HepG2 (cell line): ENCODE measurements at regions not wholly inside any gene's neighbourhood (a gene's known extent, or its start where the extent isn't known, plus 50 kb on each side); places are given as distances from the start of the nearest gene placed in this dataset.

Experiments
- CEBPG ChIP-seq: IDR thresholded peaks from 2 replicates; pipeline ENCODE4 v1.6.1; 2016
- FOSL2 ChIP-seq: sonication (generic); formaldehyde crosslinking; IDR thresholded peaks from 2 replicates; pipeline ENCODE4 v1.4.0; 2020; ENCODE audit warnings: missing genetic modification reagents
- FOXO1 ChIP-seq: sonication (generic); formaldehyde crosslinking; IDR thresholded peaks from 2 replicates; pipeline ENCODE4 v1.4.0; 2020; ENCODE audit warnings: missing genetic modification reagents
- FOXP1 ChIP-seq, 2 experiments: fragments of 450-650 bp in 1 of 2; IDR thresholded peaks; 2 replicates each; pipeline ENCODE4 v1.6.1; 2017 to 2018; ENCODE audit warnings: antibody characterized with exemption in 1 of 2
- HCFC1 ChIP-seq: fragments of 150-350 bp; IDR thresholded peaks from 2 replicates; pipeline ENCODE4 v1.6.1; 2014; ENCODE audit warnings: low read depth, low read length
- ISL2 ChIP-seq: sonication (generic); formaldehyde crosslinking; IDR thresholded peaks from 2 replicates; pipeline ENCODE4 v1.5.0; 2020; ENCODE audit warnings: missing genetic modification reagents
- MIXL1 ChIP-seq: IDR thresholded peaks from 2 replicates; pipeline ENCODE4 v1.6.1; 2016
- SP2 ChIP-seq: sonication (generic); formaldehyde crosslinking; IDR thresholded peaks from 2 replicates; pipeline ENCODE4 v1.5.1; 2020; ENCODE audit warnings: mild to moderate bottlenecking, missing genetic modification reagents
- YEATS4 ChIP-seq: sonication (generic); formaldehyde crosslinking; IDR thresholded peaks from 2 replicates; pipeline ENCODE4 v1.4.0; 2020; ENCODE audit warnings: missing genetic modification reagents, borderline replicate concordance
- ZNF263 ChIP-seq: sonication (generic); formaldehyde crosslinking; IDR thresholded peaks from 2 replicates; pipeline ENCODE4 v1.4.0; 2020; ENCODE audit warnings: missing genetic modification reagents
- ZNF782 ChIP-seq: sonication (generic); formaldehyde crosslinking; IDR thresholded peaks from 2 replicates; pipeline ENCODE4 v1.4.0; 2020; ENCODE audit warnings: missing genetic modification reagents, mild to moderate bottlenecking, borderline replicate concordance
- TF ChIP-seq, protein P1 (sequence below): sonication (generic); formaldehyde crosslinking; IDR thresholded peaks from 2 replicates; pipeline ENCODE4 v1.8.1; 2023; ENCODE audit warnings: mild to moderate bottlenecking, missing genetic modification reagents
- TF ChIP-seq, protein P2 (sequence below): IDR thresholded peaks from 2 replicates; pipeline ENCODE4 v1.6.1; 2016; ENCODE audit warnings: mild to moderate bottlenecking
- TF ChIP-seq, protein P3 (sequence below): sonication (generic); formaldehyde crosslinking; IDR thresholded peaks from 2 replicates; pipeline ENCODE4 v1.5.0; 2020; ENCODE audit warnings: mild to moderate bottlenecking, missing genetic modification reagents, borderline replicate concordance
- TF ChIP-seq, protein P4 (sequence below): sonication (generic); formaldehyde crosslinking; IDR thresholded peaks from 2 replicates; pipeline ENCODE4 v1.9.0; 2021; ENCODE audit warnings: missing genetic modification reagents, mild to moderate bottlenecking, borderline replicate concordance
- TF ChIP-seq, protein P5 (sequence below): sonication (generic); formaldehyde crosslinking; IDR thresholded peaks from 2 replicates; pipeline ENCODE4 v1.8.0; 2022; ENCODE audit warnings: mild to moderate bottlenecking, missing genetic modification reagents, borderline replicate concordance
- TF ChIP-seq, protein P6 (sequence below): sonication (generic); formaldehyde crosslinking; IDR thresholded peaks from 2 replicates; pipeline ENCODE4 v1.4.0; 2020; ENCODE audit warnings: missing genetic modification reagents
- TF ChIP-seq, protein P7 (sequence below): sonication (generic); formaldehyde crosslinking; IDR thresholded peaks from 2 replicates; pipeline ENCODE4 v1.5.1; 2020; ENCODE audit warnings: mild to moderate bottlenecking, missing genetic modification reagents, moderate library complexity
- TF ChIP-seq, protein P8 (sequence below): IDR thresholded peaks from 2 replicates; pipeline ENCODE4 v1.6.1; 2018; ENCODE audit warnings: missing genetic modification reagents

DNA sequence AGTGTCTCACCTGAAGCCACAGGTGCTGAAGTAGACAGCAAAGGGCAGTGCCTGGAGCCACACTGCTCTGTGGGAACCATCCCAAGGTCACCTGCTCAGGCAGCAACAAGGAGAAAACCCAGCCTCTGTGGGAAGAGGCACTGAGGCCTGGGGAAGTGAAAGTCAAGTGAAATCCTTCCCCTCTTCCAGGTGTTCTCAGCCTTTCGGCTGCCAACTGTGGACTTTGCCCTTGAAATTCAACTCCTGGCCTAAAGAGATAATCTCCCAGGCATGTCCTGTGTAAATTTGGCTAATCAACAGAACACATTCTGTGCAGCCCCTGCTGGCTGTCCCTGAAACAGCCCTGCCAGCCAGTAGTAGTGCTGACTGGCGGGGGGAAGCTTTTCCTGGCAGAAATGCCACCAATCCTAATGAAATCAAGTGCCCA lies 112.1 kb downstream of the RPL27A start (continued):
- peak; percentile 26; the same call in 1 of the 2 replicates for TF ChIP-seq CEBPG
- TF ChIP-seq, protein P1, sequence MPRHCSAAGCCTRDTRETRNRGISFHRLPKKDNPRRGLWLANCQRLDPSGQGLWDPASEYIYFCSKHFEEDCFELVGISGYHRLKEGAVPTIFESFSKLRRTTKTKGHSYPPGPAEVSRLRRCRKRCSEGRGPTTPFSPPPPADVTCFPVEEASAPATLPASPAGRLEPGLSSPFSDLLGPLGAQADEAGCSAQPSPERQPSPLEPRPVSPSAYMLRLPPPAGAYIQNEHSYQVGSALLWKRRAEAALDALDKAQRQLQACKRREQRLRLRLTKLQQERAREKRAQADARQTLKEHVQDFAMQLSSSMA, result 0 out of 2 replicates have a peak, but pooled peaks have one; percentile 25
- TF ChIP-seq, protein P2, sequence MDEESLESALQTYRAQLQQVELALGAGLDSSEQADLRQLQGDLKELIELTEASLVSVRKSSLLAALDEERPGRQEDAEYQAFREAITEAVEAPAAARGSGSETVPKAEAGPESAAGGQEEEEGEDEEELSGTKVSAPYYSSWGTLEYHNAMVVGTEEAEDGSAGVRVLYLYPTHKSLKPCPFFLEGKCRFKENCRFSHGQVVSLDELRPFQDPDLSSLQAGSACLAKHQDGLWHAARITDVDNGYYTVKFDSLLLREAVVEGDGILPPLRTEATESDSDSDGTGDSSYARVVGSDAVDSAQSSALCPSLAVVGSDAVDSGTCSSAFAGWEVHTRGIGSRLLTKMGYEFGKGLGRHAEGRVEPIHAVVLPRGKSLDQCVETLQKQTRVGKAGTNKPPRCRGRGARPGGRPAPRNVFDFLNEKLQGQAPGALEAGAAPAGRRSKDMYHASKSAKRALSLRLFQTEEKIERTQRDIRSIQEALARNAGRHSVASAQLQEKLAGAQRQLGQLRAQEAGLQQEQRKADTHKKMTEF, result peak; percentile 70
- no peak for TF ChIP-seq ZNF782 (CRISPR knock-in tag)
- peak; percentile 58; the same call in 1 of the 2 replicates for TF ChIP-seq ISL2 (CRISPR knock-in tag)
- no peak for TF ChIP-seq YEATS4 (CRISPR knock-in tag)
- TF ChIP-seq, protein P3, sequence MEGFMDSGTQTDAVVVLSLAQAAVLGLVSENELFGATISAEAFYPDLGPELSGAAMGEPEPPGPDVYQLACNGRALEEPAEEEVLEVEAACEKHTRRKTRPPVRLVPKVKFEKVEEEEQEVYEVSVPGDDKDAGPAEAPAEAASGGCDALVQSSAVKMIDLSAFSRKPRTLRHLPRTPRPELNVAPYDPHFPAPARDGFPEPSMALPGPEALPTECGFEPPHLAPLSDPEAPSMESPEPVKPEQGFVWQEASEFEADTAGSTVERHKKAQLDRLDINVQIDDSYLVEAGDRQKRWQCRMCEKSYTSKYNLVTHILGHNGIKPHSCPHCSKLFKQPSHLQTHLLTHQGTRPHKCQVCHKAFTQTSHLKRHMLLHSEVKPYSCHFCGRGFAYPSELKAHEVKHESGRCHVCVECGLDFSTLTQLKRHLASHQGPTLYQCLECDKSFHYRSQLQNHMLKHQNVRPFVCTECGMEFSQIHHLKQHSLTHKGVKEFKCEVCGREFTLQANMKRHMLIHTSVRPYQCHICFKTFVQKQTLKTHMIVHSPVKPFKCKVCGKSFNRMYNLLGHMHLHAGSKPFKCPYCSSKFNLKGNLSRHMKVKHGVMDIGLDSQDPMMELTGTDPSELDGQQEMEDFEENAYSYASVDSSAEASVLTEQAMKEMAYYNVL, result peak; percentile 35; the same call in 1 of the 2 replicates
- TF ChIP-seq MIXL1 (CRISPR knock-in tag), result peak; percentile 96
- no peak for TF ChIP-seq HCFC1
- TF ChIP-seq, protein P4, sequence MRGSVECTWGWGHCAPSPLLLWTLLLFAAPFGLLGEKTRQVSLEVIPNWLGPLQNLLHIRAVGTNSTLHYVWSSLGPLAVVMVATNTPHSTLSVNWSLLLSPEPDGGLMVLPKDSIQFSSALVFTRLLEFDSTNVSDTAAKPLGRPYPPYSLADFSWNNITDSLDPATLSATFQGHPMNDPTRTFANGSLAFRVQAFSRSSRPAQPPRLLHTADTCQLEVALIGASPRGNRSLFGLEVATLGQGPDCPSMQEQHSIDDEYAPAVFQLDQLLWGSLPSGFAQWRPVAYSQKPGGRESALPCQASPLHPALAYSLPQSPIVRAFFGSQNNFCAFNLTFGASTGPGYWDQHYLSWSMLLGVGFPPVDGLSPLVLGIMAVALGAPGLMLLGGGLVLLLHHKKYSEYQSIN (CRISPR knock-in tag), result no peak
- peak; percentile 73 for TF ChIP-seq FOXO1
- TF ChIP-seq, protein P5, sequence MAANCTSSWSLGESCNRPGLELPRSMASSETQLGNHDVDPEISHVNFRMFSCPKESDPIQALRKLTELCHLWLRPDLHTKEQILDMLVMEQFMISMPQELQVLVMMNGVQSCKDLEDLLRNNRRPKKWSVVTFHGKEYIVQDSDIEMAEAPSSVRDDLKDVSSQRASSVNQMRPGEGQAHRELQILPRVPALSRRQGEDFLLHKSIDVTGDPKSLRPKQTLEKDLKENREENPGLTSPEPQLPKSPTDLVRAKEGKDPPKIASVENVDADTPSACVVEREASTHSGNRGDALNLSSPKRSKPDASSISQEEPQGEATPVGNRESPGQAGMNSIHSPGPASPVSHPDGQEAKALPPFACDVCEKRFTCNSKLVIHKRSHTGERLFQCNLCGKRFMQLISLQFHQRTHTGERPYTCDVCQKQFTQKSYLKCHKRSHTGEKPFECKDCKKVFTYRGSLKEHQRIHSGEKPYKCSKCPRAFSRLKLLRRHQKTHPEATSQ (CRISPR knock-in tag), result peak; percentile 49; the same call in 1 of the 2 replicates
- no peak for TF ChIP-seq SP2
- TF ChIP-seq ZNF263 (CRISPR knock-in tag), result 0 out of 2 replicates have a peak, but pooled peaks have one; percentile 24
- TF ChIP-seq FOXP1 (IDR thresholded peaks at IDR 0.05), result no peak
- TF ChIP-seq FOXP1 (CRISPR knock-in tag; IDR thresholded peaks at IDR 0.05), result peak; percentile 44; the same call in 1 of the 2 replicates
- TF ChIP-seq, protein P6, sequence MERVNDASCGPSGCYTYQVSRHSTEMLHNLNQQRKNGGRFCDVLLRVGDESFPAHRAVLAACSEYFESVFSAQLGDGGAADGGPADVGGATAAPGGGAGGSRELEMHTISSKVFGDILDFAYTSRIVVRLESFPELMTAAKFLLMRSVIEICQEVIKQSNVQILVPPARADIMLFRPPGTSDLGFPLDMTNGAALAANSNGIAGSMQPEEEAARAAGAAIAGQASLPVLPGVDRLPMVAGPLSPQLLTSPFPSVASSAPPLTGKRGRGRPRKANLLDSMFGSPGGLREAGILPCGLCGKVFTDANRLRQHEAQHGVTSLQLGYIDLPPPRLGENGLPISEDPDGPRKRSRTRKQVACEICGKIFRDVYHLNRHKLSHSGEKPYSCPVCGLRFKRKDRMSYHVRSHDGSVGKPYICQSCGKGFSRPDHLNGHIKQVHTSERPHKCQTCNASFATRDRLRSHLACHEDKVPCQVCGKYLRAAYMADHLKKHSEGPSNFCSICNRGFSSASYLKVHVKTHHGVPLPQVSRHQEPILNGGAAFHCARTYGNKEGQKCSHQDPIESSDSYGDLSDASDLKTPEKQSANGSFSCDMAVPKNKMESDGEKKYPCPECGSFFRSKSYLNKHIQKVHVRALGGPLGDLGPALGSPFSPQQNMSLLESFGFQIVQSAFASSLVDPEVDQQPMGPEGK (CRISPR knock-in tag), result peak; percentile 54; the same call in 1 of the 2 replicates
- TF ChIP-seq, protein P7, sequence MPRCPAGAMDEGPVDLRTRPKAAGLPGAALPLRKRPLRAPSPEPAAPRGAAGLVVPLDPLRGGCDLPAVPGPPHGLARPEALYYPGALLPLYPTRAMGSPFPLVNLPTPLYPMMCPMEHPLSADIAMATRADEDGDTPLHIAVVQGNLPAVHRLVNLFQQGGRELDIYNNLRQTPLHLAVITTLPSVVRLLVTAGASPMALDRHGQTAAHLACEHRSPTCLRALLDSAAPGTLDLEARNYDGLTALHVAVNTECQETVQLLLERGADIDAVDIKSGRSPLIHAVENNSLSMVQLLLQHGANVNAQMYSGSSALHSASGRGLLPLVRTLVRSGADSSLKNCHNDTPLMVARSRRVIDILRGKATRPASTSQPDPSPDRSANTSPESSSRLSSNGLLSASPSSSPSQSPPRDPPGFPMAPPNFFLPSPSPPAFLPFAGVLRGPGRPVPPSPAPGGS (CRISPR knock-in tag), result 0 out of 2 replicates have a peak, but pooled peaks have one; percentile 51
- TF ChIP-seq, protein P8, sequence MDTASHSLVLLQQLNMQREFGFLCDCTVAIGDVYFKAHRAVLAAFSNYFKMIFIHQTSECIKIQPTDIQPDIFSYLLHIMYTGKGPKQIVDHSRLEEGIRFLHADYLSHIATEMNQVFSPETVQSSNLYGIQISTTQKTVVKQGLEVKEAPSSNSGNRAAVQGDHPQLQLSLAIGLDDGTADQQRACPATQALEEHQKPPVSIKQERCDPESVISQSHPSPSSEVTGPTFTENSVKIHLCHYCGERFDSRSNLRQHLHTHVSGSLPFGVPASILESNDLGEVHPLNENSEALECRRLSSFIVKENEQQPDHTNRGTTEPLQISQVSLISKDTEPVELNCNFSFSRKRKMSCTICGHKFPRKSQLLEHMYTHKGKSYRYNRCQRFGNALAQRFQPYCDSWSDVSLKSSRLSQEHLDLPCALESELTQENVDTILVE (CRISPR knock-in tag), result peak; percentile 46; the same call in 1 of the 2 replicates
- TF ChIP-seq FOSL2 (CRISPR knock-in tag), result peak; percentile 62
